ENCODE measurements at regions not wholly inside any gene's neighbourhood (a gene's known extent, or its start where the extent isn't known, plus 50 kb on each side); places are given as distances from the start of the nearest gene placed in this dataset.

DNA sequence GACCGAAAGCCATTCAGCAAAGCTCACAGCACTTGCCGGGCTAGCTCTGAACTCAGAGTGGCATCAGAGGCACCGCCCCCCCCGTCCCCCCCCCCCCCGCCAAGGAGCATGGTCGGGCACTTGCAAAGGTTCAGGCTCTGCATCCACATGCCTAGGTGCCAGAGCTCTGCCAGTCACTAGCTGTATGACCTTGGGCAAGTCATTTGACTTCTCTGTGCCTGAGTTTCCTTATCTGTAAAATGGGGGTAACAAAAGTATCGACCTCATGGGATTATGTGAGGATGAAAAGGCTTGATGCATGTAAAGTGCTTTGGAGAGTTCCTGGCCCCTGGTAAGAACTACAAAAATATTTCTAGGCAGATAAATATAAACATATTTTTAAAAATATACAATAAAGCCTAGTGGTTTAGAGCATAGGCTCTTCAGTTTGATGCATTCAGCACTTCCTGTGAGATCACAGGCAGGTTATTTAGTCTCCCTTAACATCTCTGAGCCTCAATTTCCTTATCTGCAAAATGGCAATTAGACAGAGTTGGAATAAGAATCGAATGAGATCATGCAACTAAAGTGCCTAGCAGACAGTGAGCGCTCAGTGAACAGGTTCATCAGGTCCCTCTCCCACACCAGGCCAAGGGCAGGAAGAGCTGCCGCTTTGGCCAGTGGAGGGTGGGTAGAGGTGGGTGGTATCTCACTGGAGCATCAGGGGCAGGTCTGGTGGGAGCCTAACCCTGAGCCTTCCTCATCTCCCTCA, 117.2 kb downstream of the CYLD start:
- ChIA-PET CTCF (no interaction called here), POLR2A (no interaction called here)

GRCh38 chr16:50858376-50858775, 116.5 kb downstream of the CYLD start:
- POLR2A ChIA-PET = no interaction called here
- CTCF ChIA-PET = no interaction called here

DNA sequence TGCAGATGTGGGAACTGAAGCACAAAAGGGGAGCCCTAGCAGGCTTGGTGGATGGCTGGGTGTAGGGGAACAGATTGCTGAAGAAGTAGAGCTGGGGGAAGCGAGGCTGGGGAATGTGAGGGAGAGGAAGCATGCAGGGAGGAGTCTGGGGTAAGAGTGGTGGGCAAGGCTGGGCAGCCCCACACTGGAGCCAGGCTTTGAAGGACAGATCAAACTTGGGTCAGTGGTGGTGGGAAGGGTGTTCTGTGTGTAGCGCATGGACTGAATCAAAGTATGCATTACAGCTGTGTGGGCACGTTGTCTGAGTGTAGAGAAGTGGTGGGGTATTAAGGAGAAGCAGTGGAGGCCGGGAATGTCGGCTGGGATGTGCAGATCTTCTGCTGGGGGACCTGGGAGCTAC, 116.0 kb downstream of the CYLD start:
- POLR2A ChIA-PET = no interaction called here
- CTCF ChIA-PET = no interaction called here

GRCh38 chr16:50856991-50857390, 115.1 kb downstream of the CYLD start:
- ChIA-PET POLR2A (no interaction called here), CTCF (no interaction called here)

GRCh38 chr16:50853329-50853728, 111.4 kb downstream of the CYLD start:
- CTCF ChIA-PET = no interaction called here
- POLR2A ChIA-PET = no interaction called here
